AG04449 (cell line): ENCODE measurements at regions not wholly inside any gene's neighbourhood (a gene's known extent, or its start where the extent isn't known, plus 50 kb on each side); places are given as distances from the start of the nearest gene placed in this dataset.

Source experiments
- CTCF ChIA-PET: fragments of 350-600 bp; formaldehyde crosslinking; extraction: SDS; loops from one replicate; lab custom pipeline; 2021; ENCODE audit warnings: antibody characterized with exemption; lab: Yijun Ruan, JAX
- POLR2A ChIA-PET: fragments of 400-600, 350-600 bp; formaldehyde crosslinking; extraction: SDS; loops from one replicate; lab custom pipeline; 2020; ENCODE audit warnings: antibody characterized with exemption, inconsistent platforms; lab: Yijun Ruan, JAX
- DNase-seq: peaks from one replicate; pipeline ENCODE4 v3.0.0-alpha.2; 2010; ENCODE audit warnings: low read depth, low spot score
- H3K4me3 ChIP-seq: 2 replicates; pipeline ENCODE4 v1.5.1; 2011; ENCODE audit warnings: low read depth, mild to moderate bottlenecking, control low read depth, low read length
- CTCF ChIP-seq: IDR thresholded peaks from one replicate; pipeline ENCODE4 v1.5.1; 2011; ENCODE audit warnings: mild to moderate bottlenecking, moderate library complexity, low read length, control low read depth, inconsistent platforms; ENCODE audit not compliant: insufficient read depth; ENCODE audit errors: missing control alignments

DNA sequence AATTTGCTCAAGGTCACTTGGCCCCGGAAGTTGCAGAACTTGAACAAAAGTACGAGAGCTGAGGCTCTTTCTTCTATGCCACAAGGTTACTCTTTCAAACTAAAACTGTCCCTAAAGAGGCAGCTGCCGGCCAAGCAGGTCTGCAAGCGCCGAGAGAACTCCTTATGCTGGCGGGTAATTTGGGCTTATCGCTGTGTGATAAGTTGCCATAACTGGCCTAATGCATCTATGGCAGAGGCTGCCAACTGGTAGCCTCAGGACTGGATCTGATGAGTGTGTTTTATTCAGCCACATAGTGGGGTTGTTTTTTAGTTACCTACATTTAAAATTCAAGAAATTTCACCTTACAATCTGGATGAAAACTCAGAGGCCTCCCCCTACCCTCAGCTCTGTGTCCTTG, 68.1 kb upstream of the SPOCK1 start:
- POLR2A ChIA-PET: no interaction called here
- no peak overlapping the region for H3K4me3 ChIP-seq
- CTCF ChIA-PET: interaction anchor here (1.8 kb wide), 1 partner anchor 223 kb away, joined by 5 read pairs; no protein-coding TSS in a partner anchor
- no peak for DNase-seq
- no peak for TF ChIP-seq CTCF

GRCh38 chr5:137566780-137567179, 67.7 kb upstream of the SPOCK1 start:
- no peak overlapping the region for H3K4me3 ChIP-seq
- CTCF ChIA-PET: no interaction called here
- TF ChIP-seq CTCF: no peak
- DNase-seq: no peak
- POLR2A ChIA-PET: no interaction called here

GRCh38 chr5:137566118-137566541, 67.0 kb upstream of the SPOCK1 start:
- CTCF ChIA-PET: interaction anchor here (1.3 kb wide), 1 partner anchor 246 kb away, joined by 4 read pairs; no protein-coding TSS in a partner anchor
- DNase-seq: no peak
- POLR2A ChIA-PET: no interaction called here
- H3K4me3 ChIP-seq: no peak overlapping the region
- no peak for TF ChIP-seq CTCF

DNA sequence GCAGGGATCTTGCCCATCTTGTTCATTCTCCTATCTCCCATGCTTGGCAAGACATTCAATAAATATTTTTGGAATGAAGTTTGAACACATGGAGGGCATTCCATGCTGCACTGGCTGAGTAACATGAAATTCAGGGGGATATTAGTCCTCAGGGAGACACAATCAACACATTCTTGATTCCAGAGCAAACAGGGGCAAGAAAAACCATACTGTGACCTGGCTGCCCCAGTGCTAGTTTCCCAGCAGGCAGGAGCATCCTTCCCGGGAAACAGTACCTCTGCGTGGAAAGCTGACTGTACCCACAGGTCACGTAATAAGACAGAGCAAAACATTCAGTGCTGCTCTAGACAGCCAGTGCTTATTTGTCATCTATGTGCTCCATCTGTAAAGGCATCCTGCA, 66.3 kb upstream of the SPOCK1 start:
- CTCF ChIA-PET: interaction anchor here (1.3 kb wide), 1 partner anchor 245 kb away, joined by 4 read pairs; no protein-coding TSS in a partner anchor
- POLR2A ChIA-PET: no interaction called here
- TF ChIP-seq CTCF: no peak
- H3K4me3 ChIP-seq: no peak overlapping the region
- peak; percentile 91 for DNase-seq

GRCh38 chr5:137564398-137564961, 65.4 kb upstream of the SPOCK1 start:
- 0 out of 2 replicates have a peak overlapping the region, but pooled peaks have one; percentile 3 for H3K4me3 ChIP-seq
- POLR2A ChIA-PET: no interaction called here
- no peak for TF ChIP-seq CTCF
- CTCF ChIA-PET: no interaction called here
- no peak for DNase-seq

GRCh38 chr5:137563646-137564397, 64.7 kb upstream of the SPOCK1 start:
- peak; percentile 94 for DNase-seq
- TF ChIP-seq CTCF: no peak
- ChIA-PET CTCF (no interaction called here), POLR2A (no interaction called here)
- 0 out of 2 replicates have a peak overlapping the region, but pooled peaks have one; percentile 3 for H3K4me3 ChIP-seq
